ENCODE measurements at regions not wholly inside any gene's neighbourhood (a gene's known extent, or its start where the extent isn't known, plus 50 kb on each side); places are given as distances from the start of the nearest gene placed in this dataset.
"Not testable (repeated sequence)": the region's sequence is repeated elsewhere in the genome, so short reads cannot be mapped to it uniquely, and the experiment has no call there.

- Mint-ChIP-seq H3K4me3 (no peak overlapping the region), H3K27ac (no peak overlapping the region), H3K4me1 (peaks cover 3% of the 10 kb centered on the region; the same call in 2 of the 3 replicates), H3K27me3 (ENCODE audit: insufficient read depth, low read depth, poor library complexity) (peaks cover 2% of the 10 kb centered on the region), H3K36me3 (ENCODE audit: low read depth) (no peaks in the 10 kb centered on the region), H3K9me3 (no peaks in the 10 kb centered on the region)
- no peak overlapping the region for H3K27ac ChIP-seq (ENCODE audit: low read depth)
- no peak overlapping the region for H3K4me2 ChIP-seq
- no peak overlapping the region for H2AFZ ChIP-seq
- H4K20me1 ChIP-seq (replicated peaks; ENCODE audit: insufficient read depth): no peaks in the 10 kb centered on the region
- no peaks in the 10 kb centered on the region for H3K27me3 ChIP-seq (ENCODE audit: insufficient read depth)
- no peak overlapping the region for H3K4me3 ChIP-seq
- no peaks in the 10 kb centered on the region for H3F3A ChIP-seq (replicated peaks; ENCODE audit: low read depth)
- H3K4me1 ChIP-seq (ENCODE audit: insufficient read depth): no peaks in the 10 kb centered on the region; the same call in 1 of the 2 replicates
- H3K36me3 ChIP-seq (ENCODE audit: insufficient read depth): no peaks in the 10 kb centered on the region
- no peak for TF ChIP-seq ETS1 (IDR thresholded peaks at IDR 0.05)
- no peak for TF ChIP-seq REST (IDR thresholded peaks at IDR 0.05; ENCODE audit: unreplicated experiment)
- TF ChIP-seq JUNB (IDR thresholded peaks at IDR 0.05; ENCODE audit: unreplicated experiment): no peak
- TF ChIP-seq EZH2phosphoT487 (IDR thresholded peaks at IDR 0.05; ENCODE audit: unreplicated experiment): no peak
- TF ChIP-seq ZNF114 (CRISPR knock-in tag; IDR thresholded peaks at IDR 0.05): no peak
- H3K9me2 ChIP-seq (ENCODE audit: insufficient read depth): no peaks in the 10 kb centered on the region
- no peaks in the 10 kb centered on the region for H3K79me2 ChIP-seq (replicated peaks; ENCODE audit: insufficient read depth)
- DNase-seq (ENCODE audit: low spot score): no peak
- no peak for ATAC-seq
Measured at GRCh38 chr7:29652556-29652955, 88.9 kb downstream of the PRR15 start.

GRCh38 chr7:29654340-29654739 lies 90.7 kb downstream of the PRR15 start:
- not testable (repeated sequence) for H3K27ac ChIP-seq (ENCODE audit: low read depth); H3K27me3 Mint-ChIP-seq (ENCODE audit: insufficient read depth, low read depth, poor library complexity); H3K4me3 Mint-ChIP-seq; H3K4me2 ChIP-seq; H4K20me1 ChIP-seq (replicated peaks; ENCODE audit: insufficient read depth); H3K27me3 ChIP-seq (ENCODE audit: insufficient read depth); H3K27ac Mint-ChIP-seq; H3F3A ChIP-seq (replicated peaks; ENCODE audit: low read depth); H3K4me1 ChIP-seq (ENCODE audit: insufficient read depth); H3K4me3 ChIP-seq; H3K79me2 ChIP-seq (replicated peaks; ENCODE audit: insufficient read depth); H3K36me3 Mint-ChIP-seq (ENCODE audit: low read depth); H3K9me3 Mint-ChIP-seq; H3K4me1 Mint-ChIP-seq; H2AFZ ChIP-seq; H3K9me2 ChIP-seq (ENCODE audit: insufficient read depth); H3K36me3 ChIP-seq (ENCODE audit: insufficient read depth)
- DNase-seq (ENCODE audit: low spot score) (peak; percentile 51), ATAC-seq (peak; percentile 43; the same call in 1 of the 3 replicates)

GRCh38 chr7:29657288-29657687 lies 93.7 kb downstream of the PRR15 start:
- H3K9me2 ChIP-seq (ENCODE audit: insufficient read depth): no peaks in the 10 kb centered on the region
- H4K20me1 ChIP-seq (replicated peaks; ENCODE audit: insufficient read depth): no peaks in the 10 kb centered on the region
- no peaks in the 10 kb centered on the region for H3F3A ChIP-seq (replicated peaks; ENCODE audit: low read depth)
- no peaks in the 10 kb centered on the region for H3K36me3 Mint-ChIP-seq (ENCODE audit: low read depth)
- no peak overlapping the region for H3K4me3 ChIP-seq
- H3K79me2 ChIP-seq (replicated peaks; ENCODE audit: insufficient read depth): no peaks in the 10 kb centered on the region
- DNase-seq (ENCODE audit: low spot score): no peak
- peaks cover 3% of the 10 kb centered on the region; the same call in 2 of the 3 replicates for H3K4me1 Mint-ChIP-seq
- H3K27me3 Mint-ChIP-seq (ENCODE audit: insufficient read depth, low read depth, poor library complexity): no peaks in the 10 kb centered on the region
- no peak for ATAC-seq
- no peak overlapping the region for H3K27ac ChIP-seq (ENCODE audit: low read depth)
- no peaks in the 10 kb centered on the region for H3K9me3 Mint-ChIP-seq
- H2AFZ ChIP-seq: no peak overlapping the region
- no peaks in the 10 kb centered on the region for H3K36me3 ChIP-seq (ENCODE audit: insufficient read depth)
- H3K4me2 ChIP-seq: no peak overlapping the region
- H3K4me1 ChIP-seq (ENCODE audit: insufficient read depth): no peaks in the 10 kb centered on the region; the same call in 1 of the 2 replicates
- no peak overlapping the region for H3K27ac Mint-ChIP-seq
- H3K4me3 Mint-ChIP-seq: no peak overlapping the region
- H3K27me3 ChIP-seq (ENCODE audit: insufficient read depth): no peaks in the 10 kb centered on the region
- TF ChIP-seq JUNB (IDR thresholded peaks at IDR 0.05; ENCODE audit: unreplicated experiment): no peak
- no peak for TF ChIP-seq ZNF114 (CRISPR knock-in tag; IDR thresholded peaks at IDR 0.05)
- TF ChIP-seq REST (IDR thresholded peaks at IDR 0.05; ENCODE audit: unreplicated experiment): no peak

All from GM23338 (cell line).